C4-2B (cell line): ENCODE measurements at regions not wholly inside any gene's neighbourhood (a gene's known extent, or its start where the extent isn't known, plus 50 kb on each side); places are given as distances from the start of the nearest gene placed in this dataset.

Experiments used
- ZFX ChIP-seq: fragments of 450-650 bp; IDR thresholded peaks from 2 replicates; pipeline ENCODE4 v1.6.1; 2017
- TF ChIP-seq, protein P1 (sequence below): fragments of 450-650 bp; conservative IDR thresholded peaks from 2 replicates; pipeline ENCODE4 v1.5.1; 2017; ENCODE audit warnings: mild to moderate bottlenecking

DNA sequence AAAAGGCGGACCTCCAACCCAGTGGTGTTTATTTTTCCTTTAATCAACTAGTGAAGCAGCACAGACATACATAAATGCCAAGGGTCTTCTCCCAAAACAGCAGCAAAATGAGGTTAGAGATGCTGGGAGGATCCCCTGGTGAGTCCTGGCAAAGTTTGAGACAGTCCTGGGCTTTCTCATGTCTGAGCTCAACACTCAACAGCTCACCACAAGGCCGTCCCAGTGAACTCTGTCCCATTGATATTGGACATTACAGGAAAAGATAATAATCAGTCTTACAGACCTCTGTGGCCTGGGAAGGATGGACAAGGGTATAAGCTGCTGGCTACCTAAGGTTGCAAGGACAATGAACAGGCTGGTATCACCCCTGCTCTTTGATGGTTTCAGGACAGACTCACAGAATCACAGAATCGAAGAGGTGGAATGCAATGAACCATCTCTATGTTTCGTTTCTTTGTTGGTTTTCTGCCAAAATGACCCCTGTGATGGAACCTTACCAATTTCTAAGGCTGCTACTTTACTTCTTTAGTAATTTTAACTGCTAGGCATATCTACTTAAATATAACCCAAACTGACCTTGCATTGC is 551.8 kb downstream of the RAB28 start:
- TF ChIP-seq, protein P1, sequence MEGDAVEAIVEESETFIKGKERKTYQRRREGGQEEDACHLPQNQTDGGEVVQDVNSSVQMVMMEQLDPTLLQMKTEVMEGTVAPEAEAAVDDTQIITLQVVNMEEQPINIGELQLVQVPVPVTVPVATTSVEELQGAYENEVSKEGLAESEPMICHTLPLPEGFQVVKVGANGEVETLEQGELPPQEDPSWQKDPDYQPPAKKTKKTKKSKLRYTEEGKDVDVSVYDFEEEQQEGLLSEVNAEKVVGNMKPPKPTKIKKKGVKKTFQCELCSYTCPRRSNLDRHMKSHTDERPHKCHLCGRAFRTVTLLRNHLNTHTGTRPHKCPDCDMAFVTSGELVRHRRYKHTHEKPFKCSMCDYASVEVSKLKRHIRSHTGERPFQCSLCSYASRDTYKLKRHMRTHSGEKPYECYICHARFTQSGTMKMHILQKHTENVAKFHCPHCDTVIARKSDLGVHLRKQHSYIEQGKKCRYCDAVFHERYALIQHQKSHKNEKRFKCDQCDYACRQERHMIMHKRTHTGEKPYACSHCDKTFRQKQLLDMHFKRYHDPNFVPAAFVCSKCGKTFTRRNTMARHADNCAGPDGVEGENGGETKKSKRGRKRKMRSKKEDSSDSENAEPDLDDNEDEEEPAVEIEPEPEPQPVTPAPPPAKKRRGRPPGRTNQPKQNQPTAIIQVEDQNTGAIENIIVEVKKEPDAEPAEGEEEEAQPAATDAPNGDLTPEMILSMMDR, result no peak
- no peak for TF ChIP-seq ZFX
